ENCODE measurements at regions not wholly inside any gene's neighbourhood (a gene's known extent, or its start where the extent isn't known, plus 50 kb on each side); places are given as distances from the start of the nearest gene placed in this dataset.

DNA sequence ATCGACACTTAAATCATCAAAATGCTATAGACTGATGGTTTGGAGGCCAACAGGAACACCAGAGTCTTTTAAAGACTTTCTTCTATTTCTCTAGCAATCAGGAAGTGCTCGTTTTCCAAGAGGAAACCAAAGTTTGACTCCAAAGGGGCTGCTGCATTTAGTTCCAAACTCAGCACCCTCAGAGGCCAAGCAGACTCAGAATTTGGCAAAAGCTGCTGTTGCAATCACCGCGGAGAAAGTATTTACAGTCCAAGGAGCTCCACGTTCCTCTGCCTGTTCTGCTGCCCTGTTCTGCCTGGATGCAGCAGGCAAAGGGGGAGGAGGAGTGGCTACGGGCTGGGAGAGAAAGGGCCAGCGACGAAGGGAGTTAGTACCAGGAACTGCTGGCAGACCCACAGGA lies 325.1 kb downstream of the BCL11B start:
- DNase-seq (ENCODE audit: low read depth in 2 of 3, low spot score in 2 of 3), result no peak

DNA sequence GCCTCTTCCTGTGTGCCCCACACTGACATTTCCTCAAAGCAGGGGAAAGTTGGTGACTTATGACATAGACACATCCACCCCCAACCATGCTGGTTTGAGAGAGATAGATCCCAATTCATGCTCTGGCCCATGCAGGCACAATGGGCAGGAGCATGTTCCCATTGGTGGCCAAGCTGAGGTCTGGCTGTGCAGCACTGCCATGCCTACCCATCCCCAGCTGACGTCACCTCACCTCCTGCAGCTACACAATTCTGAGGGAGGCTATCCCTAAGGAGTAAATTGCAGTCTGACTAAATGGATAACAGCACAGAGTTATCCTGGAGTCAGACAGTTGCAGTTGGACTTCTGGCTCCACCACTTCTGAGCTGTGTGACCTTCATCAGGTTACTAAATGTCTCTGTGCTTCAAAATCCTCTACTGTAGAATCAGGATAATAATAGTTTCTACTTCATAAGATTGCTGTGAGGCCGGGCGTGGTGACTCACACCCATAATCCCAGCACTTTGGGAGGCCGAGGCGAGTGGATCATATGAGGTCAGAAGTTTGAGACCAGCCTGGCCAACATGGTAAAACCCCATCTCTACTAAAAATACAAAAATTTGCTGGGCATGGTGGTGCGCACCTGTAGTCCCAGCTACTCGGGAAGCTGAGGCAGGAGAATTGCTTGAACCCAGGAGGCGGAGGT lies 323.9 kb downstream of the BCL11B start:
- no peak for DNase-seq (ENCODE audit: low read depth in 2 of 3, low spot score in 2 of 3)

DNA sequence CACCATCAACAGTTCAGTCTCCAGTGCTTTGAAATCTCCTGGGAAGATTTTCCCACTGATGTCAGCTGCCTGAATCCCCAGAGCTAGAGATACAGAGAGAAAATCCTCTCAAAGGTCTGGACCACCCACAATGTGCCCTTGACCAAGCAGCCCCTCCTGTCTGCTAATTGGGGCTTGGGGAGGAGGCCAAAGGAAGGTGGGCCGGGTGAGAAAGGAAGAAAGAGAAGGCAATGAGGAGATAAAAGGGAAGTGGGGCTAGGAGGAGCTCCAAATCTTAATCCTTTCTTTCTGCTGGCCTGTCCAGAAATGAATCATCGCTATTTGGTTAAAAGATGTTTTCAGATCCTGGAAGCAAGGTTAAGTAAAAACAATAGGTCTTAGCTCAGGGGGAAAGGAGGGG lies 322.9 kb downstream of the BCL11B start:
- no peak for DNase-seq (ENCODE audit: low read depth in 2 of 3, low spot score in 2 of 3)

DNA sequence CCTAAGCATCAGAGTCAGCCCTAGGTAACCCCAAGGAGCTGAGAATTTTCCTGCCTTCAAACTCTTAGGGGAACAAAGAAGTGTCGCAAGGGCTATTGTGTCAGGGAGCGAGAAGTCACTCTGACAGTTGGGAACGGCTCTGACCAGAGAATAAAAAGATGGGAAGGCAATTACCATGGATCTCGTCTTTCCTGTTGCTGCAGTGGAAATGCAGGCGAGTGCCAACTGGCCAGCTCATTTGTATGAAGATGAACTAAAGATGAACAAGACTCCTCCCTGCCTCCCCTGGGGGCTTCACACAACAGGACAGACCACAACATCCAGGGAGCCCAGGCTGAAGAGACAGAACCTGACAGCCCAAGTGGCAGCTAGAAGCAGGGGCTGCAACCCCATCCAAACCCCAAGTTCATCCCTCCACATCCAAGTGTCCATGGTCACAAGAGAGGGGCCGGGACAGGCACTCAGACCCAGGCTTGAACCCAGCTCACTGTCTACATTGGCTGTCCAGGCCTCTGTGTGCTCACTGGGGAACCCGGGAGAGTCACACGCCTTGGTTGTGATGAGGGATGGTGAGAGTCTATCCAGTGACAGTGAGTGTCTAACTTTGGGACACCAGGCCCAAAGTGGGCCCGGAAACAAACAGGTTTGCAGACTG lies 322.4 kb downstream of the BCL11B start:
- DNase-seq (ENCODE audit: low read depth in 2 of 3, low spot score in 2 of 3), result no peak

DNA sequence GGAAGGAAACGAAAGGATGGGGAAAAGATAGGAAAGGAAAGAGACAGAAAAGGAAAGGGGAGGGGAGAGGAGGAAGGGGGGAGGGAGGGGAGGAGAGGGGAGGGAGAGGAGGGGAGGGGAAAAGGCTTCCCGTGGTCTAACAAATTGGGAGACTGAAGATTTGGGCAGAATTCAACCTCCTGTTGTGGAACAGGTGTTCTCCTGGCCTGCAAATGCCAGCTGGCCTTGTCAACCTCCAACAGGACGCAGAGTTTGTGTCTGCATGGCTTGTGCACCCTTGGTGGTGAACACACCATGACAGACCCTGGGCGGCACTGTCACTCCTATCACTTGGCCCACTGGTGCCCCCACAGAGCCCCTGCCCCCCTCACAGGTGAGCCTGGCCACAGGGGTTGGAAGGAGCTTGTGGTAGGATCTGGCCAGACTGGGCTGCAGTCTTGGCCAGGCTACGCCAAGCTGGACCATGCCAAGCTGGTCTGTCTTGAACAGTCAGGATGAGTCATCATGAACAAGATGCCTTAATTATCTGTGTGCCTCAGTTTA lies 321.6 kb downstream of the BCL11B start:
- no peak for DNase-seq (ENCODE audit: low read depth in 2 of 3, low spot score in 2 of 3)

DNA sequence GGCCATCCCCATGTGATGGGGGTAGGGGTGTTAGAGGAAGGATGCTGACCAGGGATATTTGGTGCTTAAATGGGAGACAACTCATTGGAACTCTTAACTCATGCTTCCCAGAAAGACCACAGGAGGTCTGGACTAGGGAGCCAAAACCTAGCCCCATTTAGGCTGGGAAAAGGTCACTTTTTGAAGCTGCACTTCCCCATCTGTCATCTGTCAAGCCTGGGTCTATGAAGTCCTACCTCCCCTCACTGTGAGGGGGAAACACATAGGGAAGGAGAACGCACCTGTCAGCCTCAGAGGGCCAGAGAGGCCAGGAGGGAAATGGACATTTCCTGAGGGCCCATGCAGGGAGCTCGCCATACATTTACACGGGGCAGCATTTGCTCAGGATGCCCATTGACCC lies 321.0 kb downstream of the BCL11B start:
- DNase-seq (ENCODE audit: low read depth in 2 of 3, low spot score in 2 of 3), result no peak

DNA sequence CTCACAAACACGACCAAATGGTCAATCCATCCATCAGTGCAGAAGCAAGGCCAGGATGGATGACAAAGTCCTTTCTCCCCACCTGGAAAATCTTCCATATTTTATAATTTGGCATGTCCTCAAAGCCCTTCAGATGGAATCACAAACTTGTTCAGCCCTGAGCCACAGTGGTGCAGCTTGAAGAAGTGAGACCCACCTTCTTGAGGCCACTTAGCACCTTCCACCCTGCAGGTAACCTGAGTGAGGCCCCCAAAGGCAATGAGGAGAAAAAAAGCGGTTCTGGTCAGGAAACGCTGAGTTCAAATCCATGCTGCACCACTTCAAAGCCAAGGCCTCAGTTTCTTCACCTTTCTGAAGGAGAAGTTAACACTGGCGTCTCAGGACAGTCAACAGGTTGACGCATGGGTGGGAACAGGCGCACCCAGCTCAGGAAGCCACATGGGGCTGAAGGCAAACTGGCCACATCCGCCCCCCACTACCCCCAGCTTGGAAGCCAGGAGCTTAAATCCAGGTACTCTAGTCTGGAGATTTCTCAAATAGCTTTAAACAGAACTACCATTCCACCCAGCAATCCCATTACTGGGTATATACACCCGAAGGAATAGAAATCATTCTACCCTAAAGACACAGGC lies 320.4 kb downstream of the BCL11B start:
- no peak for DNase-seq (ENCODE audit: low read depth in 2 of 3, low spot score in 2 of 3)

DNA sequence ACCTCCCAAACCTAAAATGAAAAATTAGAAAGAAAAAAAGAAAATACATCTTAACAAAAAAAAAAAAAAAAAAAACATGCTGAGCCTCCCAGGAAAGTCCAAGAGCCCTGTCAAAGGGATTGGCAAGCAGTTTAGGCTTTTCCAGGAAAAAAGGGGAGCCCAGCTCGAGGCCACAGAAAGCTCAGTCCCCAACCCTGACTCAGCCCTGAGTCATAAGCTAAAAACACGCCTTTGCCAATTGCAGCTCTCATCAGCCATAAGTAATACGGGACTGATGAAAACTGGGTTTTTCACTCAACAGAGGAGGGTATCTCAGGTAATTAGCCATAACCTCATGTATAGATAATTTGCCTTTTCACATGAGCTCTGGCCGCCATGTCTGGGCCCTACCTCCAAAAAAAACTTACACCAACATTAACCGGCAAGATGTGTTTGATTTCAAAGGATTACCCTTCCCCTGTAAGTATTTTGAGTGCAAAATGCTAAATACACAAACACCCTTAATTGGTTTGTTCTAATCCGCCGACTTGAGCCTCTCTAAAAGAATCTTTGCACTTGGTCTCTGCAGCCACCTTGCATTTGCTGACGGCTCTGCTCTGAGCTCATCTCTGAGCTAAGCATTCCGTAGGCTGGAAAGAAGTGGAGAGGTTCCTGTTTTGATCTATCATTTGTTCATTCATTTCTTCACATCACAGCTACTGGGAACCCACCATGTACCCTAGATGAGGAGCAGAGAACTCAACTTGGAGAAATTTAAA lies 319.2 kb downstream of the BCL11B start:
- no peak for DNase-seq (ENCODE audit: low read depth in 2 of 3, low spot score in 2 of 3)

DNA sequence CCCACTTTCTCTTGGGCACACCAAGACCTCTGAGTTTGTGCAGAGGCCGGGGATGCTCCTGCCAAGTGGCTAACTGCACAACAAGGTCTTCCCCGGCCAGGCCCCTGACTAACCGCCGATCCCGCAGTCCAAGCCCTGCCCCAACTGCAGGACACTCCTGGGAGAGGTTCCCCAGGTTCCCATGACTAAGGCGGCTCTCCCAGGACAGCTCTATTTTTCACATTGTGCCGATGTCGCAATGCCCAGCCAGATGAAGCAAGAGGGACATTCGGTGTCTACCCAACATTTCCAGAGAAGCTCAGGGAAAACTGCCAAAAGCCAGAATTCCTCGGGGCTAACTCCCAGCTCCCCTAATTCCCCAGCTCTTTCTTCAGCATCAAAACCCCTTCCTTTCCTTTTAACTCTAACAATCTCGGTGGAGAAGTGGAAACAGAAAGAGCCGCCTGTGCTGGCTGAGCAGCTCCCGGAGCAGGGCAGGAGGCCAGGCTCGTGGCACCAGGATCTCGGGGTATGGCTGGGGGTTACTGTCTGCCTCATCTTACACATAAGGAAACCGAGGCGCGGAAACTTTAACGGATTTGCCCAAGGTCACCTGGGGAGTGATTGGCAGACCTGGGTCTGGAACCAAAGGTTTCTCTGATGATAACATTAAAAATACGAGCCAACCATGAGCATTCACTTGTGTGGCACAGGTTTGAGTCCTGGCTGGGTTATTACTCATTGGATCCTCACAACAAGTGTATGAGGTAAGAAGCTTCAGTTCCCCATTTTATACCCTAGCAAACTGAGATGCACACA lies 318.2 kb downstream of the BCL11B start:
- no peak for DNase-seq (ENCODE audit: low read depth in 2 of 3, low spot score in 2 of 3)

DNA sequence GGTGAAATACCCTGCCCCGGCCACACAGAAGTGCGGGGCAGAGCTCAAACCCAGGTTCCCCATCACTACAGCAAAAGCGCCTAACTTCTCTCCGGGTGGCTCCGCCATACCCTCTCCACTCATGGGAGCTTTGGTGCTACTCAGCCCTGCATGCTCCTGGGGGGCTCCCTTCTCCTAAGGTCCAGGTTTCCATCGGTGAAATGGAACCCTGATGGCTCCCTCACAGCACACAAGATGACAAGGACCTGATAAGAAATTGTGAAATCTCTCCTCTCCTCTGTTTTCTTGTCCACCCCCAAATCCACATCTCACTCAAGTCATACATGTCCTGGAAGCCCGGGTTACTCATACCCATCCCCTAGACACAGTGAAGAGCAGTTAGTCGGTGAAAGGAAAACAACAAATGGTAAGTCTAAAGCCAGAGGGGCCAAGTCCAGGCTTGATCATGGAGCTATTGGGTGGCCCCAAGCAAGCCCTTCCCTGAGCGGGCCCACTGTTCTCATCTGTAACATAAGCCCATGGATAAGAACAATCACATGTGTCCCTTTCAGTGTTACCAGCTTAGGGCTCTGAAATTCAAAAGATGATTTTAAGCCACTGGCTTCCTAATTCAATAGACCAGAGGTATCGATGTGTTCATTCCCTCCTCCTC lies 317.5 kb downstream of the BCL11B start:
- DNase-seq (ENCODE audit: low read depth in 2 of 3, low spot score in 2 of 3), result no peak

DNA sequence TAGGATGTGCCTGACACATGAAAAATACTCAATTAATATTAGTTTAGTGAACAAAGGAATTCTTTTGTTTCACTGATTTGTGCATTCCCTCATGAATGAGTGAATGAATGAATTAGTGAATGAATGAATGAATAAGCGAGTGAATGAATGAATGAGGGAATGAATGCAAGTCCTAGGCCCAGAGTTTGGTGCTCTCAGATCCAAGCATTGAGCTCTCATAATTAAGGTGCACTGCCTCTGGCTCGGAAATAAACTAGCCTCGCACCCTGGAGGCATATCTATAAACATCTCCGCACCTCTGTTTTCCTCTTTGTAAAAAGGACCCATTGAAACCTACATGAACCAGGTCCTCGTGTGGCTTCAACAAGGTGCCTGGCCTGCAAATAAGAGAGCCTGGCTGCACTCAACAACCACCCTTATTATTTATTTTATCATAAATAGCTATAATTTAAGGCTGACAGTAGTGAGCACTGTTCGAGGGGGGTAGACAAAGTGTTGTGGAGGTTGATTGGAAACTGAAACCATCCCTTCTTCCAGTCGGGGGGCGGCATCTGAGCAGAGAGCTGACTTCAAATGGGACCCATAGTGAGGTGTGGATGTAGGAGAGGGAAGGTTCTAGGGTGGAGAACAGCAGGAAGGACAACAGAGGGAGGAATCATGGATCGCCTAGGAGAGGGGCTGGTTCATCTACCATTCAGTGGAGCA lies 316.8 kb downstream of the BCL11B start:
- DNase-seq (ENCODE audit: low read depth in 2 of 3, low spot score in 2 of 3), result no peak

DNA sequence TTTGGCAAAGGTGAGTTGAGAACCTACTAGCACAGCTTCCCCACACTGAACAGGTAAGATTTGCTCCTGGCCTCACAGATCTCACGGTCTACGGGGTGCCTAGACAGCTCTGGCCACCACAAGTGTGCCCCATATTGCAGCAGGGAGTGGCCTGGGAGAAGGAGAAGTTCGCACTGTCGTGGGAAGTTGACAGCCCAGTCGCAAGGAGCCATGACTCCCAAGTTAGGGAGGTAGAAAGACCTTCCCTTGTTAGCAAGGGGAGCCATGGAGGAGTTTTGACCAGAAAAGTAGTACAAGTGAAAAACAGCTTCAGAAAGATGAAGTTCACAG lies 316.3 kb downstream of the BCL11B start:
- DNase-seq (ENCODE audit: low read depth in 2 of 3, low spot score in 2 of 3), result no peak

DNA sequence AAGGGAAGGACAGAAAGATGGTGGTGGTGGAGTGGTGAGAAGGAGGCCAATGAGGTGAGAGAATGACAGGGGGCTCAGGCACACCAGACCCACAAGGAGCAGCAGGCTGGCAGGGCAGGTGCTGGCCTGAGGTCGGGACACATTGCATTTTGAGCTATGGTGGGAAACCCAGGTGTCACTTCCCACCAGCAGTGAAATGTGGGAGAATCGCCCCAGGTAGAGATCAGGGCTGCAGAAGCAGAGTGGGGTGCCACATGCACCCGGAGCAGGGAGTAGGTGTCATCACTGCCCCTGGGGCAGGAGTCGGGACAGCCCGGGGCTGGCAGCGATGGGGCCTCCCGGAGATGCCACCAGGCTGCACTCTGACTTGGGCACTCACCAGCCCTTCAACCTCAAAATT lies 315.8 kb downstream of the BCL11B start:
- DNase-seq (ENCODE audit: low read depth in 2 of 3, low spot score in 2 of 3), result no peak

DNA sequence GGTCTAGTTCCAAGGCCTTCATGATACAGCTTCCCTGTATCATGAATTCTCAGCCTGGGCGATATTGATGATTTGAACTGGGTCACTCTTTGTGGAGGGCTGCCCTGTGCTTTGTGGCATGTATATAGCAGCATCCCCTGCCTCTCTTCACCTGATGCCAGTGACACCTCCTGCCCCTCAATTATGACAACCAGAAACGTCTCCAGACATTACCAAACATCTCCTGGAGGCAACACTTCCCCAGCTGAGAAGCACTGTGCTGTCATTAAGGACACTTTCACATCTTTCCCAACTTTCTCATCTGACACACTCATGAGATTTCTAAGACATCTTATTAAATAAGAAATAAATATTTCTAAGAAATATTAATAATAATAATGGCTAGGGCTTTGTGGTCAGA lies 315.3 kb downstream of the BCL11B start:
- DNase-seq (ENCODE audit: low read depth in 2 of 3, low spot score in 2 of 3), result no peak

DNA sequence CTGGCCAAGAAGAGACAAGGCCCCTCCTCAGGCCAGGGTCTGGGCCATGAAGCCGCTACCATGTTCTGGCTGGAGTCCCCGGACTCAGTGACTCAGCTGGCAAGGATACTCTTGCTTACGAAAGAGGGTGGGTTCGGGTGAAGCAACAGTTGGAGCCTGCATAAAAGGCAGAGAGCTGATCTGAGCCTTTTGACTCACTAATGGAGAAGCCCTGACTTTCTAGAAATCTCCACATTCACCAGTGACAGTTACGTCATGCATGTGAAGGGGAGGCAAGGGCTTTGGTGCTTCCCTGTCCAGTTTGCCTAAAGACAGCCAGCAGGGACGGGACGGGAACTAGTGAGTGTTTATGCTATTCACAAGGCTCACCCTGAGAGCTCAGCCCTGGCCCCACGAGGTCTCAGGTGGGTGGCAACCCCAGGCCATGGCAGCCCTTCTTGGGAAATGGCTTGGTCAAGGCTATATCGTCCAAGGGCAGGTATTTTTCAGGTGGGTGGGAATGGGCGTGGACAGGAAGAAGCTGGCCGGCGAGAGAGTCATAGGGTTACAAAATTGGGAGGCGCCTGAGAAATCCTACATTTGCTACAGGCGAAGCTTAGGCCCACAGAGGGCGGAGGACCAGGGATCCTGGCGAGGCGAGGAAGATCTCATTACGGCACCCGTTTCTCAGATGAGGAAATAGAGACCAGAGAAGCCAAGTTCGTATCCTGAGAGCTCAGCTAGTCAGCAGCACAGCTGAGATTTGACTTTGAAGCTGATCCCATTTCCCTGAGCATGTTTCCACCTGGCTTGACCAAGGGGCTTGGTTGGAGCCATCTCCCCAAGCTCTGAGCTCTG lies 314.6 kb downstream of the BCL11B start:
- DNase-seq (ENCODE audit: low read depth in 2 of 3, low spot score in 2 of 3), result no peak

DNA sequence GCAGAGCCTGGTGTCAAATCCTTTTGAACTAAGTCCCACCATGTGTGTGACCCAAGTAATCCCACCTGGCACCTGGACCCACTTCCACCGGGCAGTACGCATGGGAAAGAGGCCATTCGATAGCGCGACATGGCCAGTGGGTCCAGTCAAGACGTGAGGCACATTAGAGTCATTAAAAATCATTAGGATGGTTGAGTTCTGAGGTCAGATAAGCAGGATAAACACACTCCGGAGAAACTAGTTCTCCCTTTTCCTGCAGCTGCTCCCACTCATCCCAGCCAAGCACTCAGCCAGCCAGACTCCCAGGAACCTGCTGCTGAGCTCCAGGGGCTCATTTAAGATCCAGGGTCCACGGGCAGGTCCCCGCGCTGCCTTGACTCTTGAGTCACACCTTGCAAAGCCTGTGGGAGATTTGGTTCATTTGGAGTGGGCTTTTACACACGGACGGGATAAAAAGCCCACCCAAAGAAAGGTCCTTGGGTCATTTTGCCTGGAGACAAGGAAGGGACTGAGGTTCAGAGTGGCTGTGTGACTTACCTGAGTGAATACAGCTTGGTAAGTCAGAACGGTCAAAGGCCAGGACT lies 313.9 kb downstream of the BCL11B start:
- no peak for DNase-seq (ENCODE audit: low read depth in 2 of 3, low spot score in 2 of 3)

DNA sequence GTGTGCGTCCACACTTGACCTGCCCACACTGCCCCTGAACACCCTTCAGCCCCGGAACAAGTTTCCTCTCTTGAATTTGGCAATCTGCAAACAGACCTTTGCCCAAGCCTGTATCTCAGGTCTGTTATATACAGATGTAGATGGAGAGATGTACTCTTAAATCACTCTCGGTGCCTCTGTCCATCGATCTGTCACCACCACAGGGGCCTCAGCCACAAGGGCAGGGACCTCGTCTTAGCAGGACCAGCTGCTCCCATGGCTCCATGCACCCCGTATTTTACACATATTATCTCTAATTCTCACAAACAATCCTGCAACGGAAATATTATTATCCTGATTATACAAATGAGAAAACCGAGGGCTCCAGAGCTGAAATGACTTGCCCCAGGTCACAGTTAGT lies 313.4 kb downstream of the BCL11B start:
- DNase-seq (ENCODE audit: low read depth in 2 of 3, low spot score in 2 of 3), result no peak

DNA sequence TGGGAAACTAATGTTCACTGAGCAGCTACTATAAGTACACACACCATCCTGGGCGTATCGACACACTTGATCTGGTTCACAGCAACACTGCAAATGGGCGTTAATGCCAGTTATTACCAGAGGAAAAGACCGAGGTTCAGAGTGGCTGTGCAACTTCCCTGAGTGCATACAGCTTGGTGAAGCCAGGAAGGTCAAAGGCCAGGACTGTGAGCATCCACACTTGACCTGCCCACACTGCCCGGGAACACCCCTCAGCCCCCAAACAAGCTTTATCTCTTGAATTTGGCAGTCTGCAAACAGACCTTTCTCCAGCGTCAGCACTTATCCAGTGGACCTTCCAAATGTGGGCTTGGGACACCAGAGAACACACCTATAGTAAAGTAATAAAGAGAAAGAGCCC lies 312.6 kb downstream of the BCL11B start:
- no peak for DNase-seq (ENCODE audit: low read depth in 2 of 3, low spot score in 2 of 3)

All from hematopoietic multipotent progenitor cell (in vitro differentiated cells).